ENCODE measurements at regions not wholly inside any gene's neighbourhood (a gene's known extent, or its start where the extent isn't known, plus 50 kb on each side); places are given as distances from the start of the nearest gene placed in this dataset.

GRCh38 chr13:109516186-109516585, 270.2 kb downstream of the IRS2 start:
- H3K9me2 ChIP-seq (ENCODE audit: insufficient read depth), result no peaks in the 10 kb centered on the region
- no peak for ATAC-seq
- H3K4me1 ChIP-seq (ENCODE audit: control insufficient read depth in 1 of 2, insufficient read depth in 2 of 2, low read length in 2 of 2), result no peaks in the 10 kb centered on the region
- DNase-seq (ENCODE audit: low read depth, low spot score), result no peak
- no peak for TF ChIP-seq JUND (IDR thresholded peaks at IDR 0.05)
- TF ChIP-seq ZNF274 (IDR thresholded peaks at IDR 0.05; ENCODE audit: low read depth, low read length), result no peak
- TF ChIP-seq YY1 (IDR thresholded peaks at IDR 0.05; ENCODE audit: extremely low read depth, insufficient replicate concordance, low read depth, low read length), result no peak
- no peak for TF ChIP-seq SP1 (IDR thresholded peaks at IDR 0.05; ENCODE audit: low read depth)
- TF ChIP-seq CTCF (IDR thresholded peaks at IDR 0.05 in 2 of 3, conservative IDR thresholded peaks at IDR 0.05 in 1 of 3; ENCODE audit: borderline replicate concordance in 1 of 3, insufficient read depth in 1 of 3, low read depth in 2 of 3, low read length in 2 of 3), result no peak
- TF ChIP-seq POLR2A (IDR thresholded peaks at IDR 0.05; ENCODE audit: borderline replicate concordance, extremely low read depth, insufficient read depth, insufficient read length), result no peak
- no peak for TF ChIP-seq ATF3 (IDR thresholded peaks at IDR 0.05)
- no peak for TF ChIP-seq MAX (IDR thresholded peaks at IDR 0.05)
- TF ChIP-seq EZH2phosphoT487 (IDR thresholded peaks at IDR 0.05; ENCODE audit: borderline replicate concordance), result no peak
- no peak for TF ChIP-seq SRF (IDR thresholded peaks at IDR 0.05; ENCODE audit: low read depth)
- TF ChIP-seq ZFX (IDR thresholded peaks at IDR 0.05), result no peak
- no peak for TF ChIP-seq REST (IDR thresholded peaks at IDR 0.05; ENCODE audit: low read depth)
- TF ChIP-seq CBX3 (IDR thresholded peaks at IDR 0.05; ENCODE audit: low read depth), result no peak
- TF ChIP-seq TCF7L2 (IDR thresholded peaks at IDR 0.05; ENCODE audit: borderline replicate concordance, extremely low read depth, insufficient read depth, insufficient read length), result no peak
- TF ChIP-seq RAD21 (IDR thresholded peaks at IDR 0.05; ENCODE audit: low read depth), result no peak
- no peak for TF ChIP-seq EGR1 (IDR thresholded peaks at IDR 0.05; ENCODE audit: low read depth)
- no peak for TF ChIP-seq ELF1 (IDR thresholded peaks at IDR 0.05; ENCODE audit: borderline replicate concordance, low read depth)
- no TSS peak for BruUV-seq (replicated peaks)
- CTCF ChIA-PET, result no interaction called here
- RAD21 ChIA-PET (ENCODE audit: low non-redundant PET in 1 of 2, low total read pairs in 2 of 2, uncharacterized antibody in 2 of 2, unreplicated experiment in 2 of 2), result no interaction called here
- POLR2A ChIA-PET, result no interaction called here
- no peak overlapping the region for H3K27ac ChIP-seq (ENCODE audit: low read depth, low read length)
- H3K4me3 ChIP-seq (replicated peaks in 1 of 2; ENCODE audit: low read depth in 1 of 2, low read length in 2 of 2), result no peak overlapping the region
- no peaks in the 10 kb centered on the region for H3K36me3 ChIP-seq (ENCODE audit: control insufficient read depth in 1 of 2, insufficient read depth in 2 of 2, low read length in 2 of 2)
- no peak overlapping the region for H3K9ac ChIP-seq (ENCODE audit: low read length)
- no peaks in the 10 kb centered on the region for H3K9me3 ChIP-seq (ENCODE audit: control insufficient read depth in 1 of 2, insufficient read depth in 1 of 2, low read depth in 1 of 2, low read length in 2 of 2)
- H4K20me1 ChIP-seq (ENCODE audit: insufficient read depth), result no peaks in the 10 kb centered on the region
- H3K4me2 ChIP-seq (ENCODE audit: low read length), result no peak overlapping the region
- intact Hi-C loops (cut with micrococcal nuclease), result no loop called here
- no peaks in the 10 kb centered on the region for H3K27me3 ChIP-seq (ENCODE audit: insufficient read depth, low read length)
- no peaks in the 10 kb centered on the region for H3K79me2 ChIP-seq (ENCODE audit: insufficient read depth, low read length)
- H2AFZ ChIP-seq (ENCODE audit: low read depth, low read length, poor library complexity, severe bottlenecking), result no peak overlapping the region

All from HCT116 (cell line).